Right lobe of liver (tissue), 4 donors: ENCODE measurements at regions not wholly inside any gene's neighbourhood (a gene's known extent, or its start where the extent isn't known, plus 50 kb on each side); places are given as distances from the start of the nearest gene placed in this dataset.

Source experiments
- CTCF ChIP-seq, 4 donors: fragments of 200-600 bp in 3 of 4; fragments of 450-650 bp in 1 of 4; IDR thresholded peaks; one replicate each; pipeline versions ENCODE4 v1.5.1 to v1.8.0; 2016 to 2022; ENCODE audit warnings: antibody characterized with exemption in 4 of 4, mild to moderate bottlenecking in 2 of 4
- POLR2A ChIP-seq: fragments of 450-650 bp; IDR thresholded peaks from one replicate; pipeline ENCODE4 v1.6.1; 2017; ENCODE audit warnings: antibody characterized with exemption, mild to moderate bottlenecking
- donor health status: DM: no; HTN: no; CAD: no.
- donor health status: DM: no; HTN: no; CAD: no.
- donor health status: DM: no; HTN: yes; CAD: no.

GRCh38 chr6:150306290-150306689 is 62.5 kb upstream of the IYD start:
- TF ChIP-seq CTCF (IDR thresholded peaks at IDR 0.05) = no peak
- TF ChIP-seq POLR2A = no peak
